OCI-LY7 (cell line): ENCODE measurements at regions not wholly inside any gene's neighbourhood (a gene's known extent, or its start where the extent isn't known, plus 50 kb on each side); places are given as distances from the start of the nearest gene placed in this dataset.

ENCODE experiments used
- BruUV-seq: library from RNA; stranded (reverse); fragments of 400-500 nt; replicated peaks from 2 replicates; lab custom pipeline; 2021; lab: Mats Ljungman, UMichigan
- CTCF ChIA-PET: fragments of 300-600 bp; sonication (Branson Sonifier 250); formaldehyde crosslinking; loops from one replicate; lab custom pipeline; 2022; ENCODE audit warnings: antibody characterized with exemption; ENCODE audit not compliant: unreplicated experiment; lab: Charles Lee
- POLR2A ChIA-PET: fragments of 300-600 bp; sonication (Branson Sonifier 250); formaldehyde crosslinking; loops from one replicate; lab custom pipeline; 2022; ENCODE audit warnings: antibody characterized with exemption; lab: Charles Lee
- DNase-seq: peaks from one replicate; pipeline ENCODE4 v3.0.0-alpha.2; 2015; ENCODE audit warnings: low spot score
- H2AFZ ChIP-seq: fragments of 200-600 bp; sonication (generic), shearing (Covaris generic); 2 replicates; pipeline ENCODE4 v1.6.1; 2014; ENCODE audit warnings: mild to moderate bottlenecking, antibody characterized with exemption, low read length, moderate library complexity
- H3K27ac ChIP-seq: fragments of 200-600 bp; sonication (generic); 2 replicates; pipeline ENCODE4 v1.5.1; 2014; ENCODE audit warnings: mixed run types, low read depth, mild to moderate bottlenecking, moderate library complexity, low read length, inconsistent platforms; ENCODE audit not compliant: poor library complexity, severe bottlenecking
- H3K36me3 ChIP-seq: fragments of 200-600 bp; sonication (generic); 2 replicates; pipeline ENCODE4 v1.6.1; 2014; ENCODE audit warnings: mild to moderate bottlenecking, antibody characterized with exemption, low read length, moderate library complexity, mixed read lengths; ENCODE audit not compliant: insufficient read depth
- H3K4me1 ChIP-seq: fragments of 200-600 bp; sonication (generic); 2 replicates; pipeline ENCODE4 v1.5.1; 2014; ENCODE audit warnings: mild to moderate bottlenecking, low read length; ENCODE audit not compliant: insufficient read depth, poor library complexity, severe bottlenecking
- H3K4me2 ChIP-seq: fragments of 200-600 bp; sonication (generic); 2 replicates; pipeline ENCODE4 v1.6.1; 2014; ENCODE audit warnings: mild to moderate bottlenecking, low read length
- H3K4me3 ChIP-seq: fragments of 200-600 bp; sonication (generic); 2 replicates; pipeline ENCODE4 v1.5.1; 2014; ENCODE audit warnings: mild to moderate bottlenecking, low read depth, low read length; ENCODE audit not compliant: poor library complexity, severe bottlenecking
- H3K79me2 ChIP-seq: fragments of 200-600 bp; sonication (generic); 2 replicates; pipeline ENCODE4 v1.6.1; 2016; ENCODE audit warnings: low read depth, mild to moderate bottlenecking, low read length, moderate library complexity, mixed read lengths; ENCODE audit not compliant: insufficient read depth
- H3K9me2 ChIP-seq: fragments of 200-600 bp; sonication (generic); 2 replicates; pipeline ENCODE4 v1.6.1; 2016; ENCODE audit warnings: mild to moderate bottlenecking, low read length, mixed read lengths; ENCODE audit not compliant: insufficient read depth
- H3K9me3 ChIP-seq: fragments of 200-600 bp; sonication (generic); 2 replicates; pipeline ENCODE4 v1.6.1; 2014; ENCODE audit warnings: mild to moderate bottlenecking, mixed run types, low read length, mixed read lengths
- H4K20me1 ChIP-seq: fragments of 200-600 bp; sonication (generic); 2 replicates; pipeline ENCODE4 v1.6.1; 2014; ENCODE audit warnings: mild to moderate bottlenecking, antibody characterized with exemption, low read length, moderate library complexity, mixed read lengths; ENCODE audit not compliant: insufficient read depth
- CTCF ChIP-seq: fragments of 200-600 bp; sonication (generic); conservative IDR thresholded peaks from 2 replicates; pipeline ENCODE4 v1.5.1; 2014; ENCODE audit warnings: mild to moderate bottlenecking, antibody characterized with exemption, low read length, moderate library complexity, mixed read lengths
- EZH2phosphoT487 ChIP-seq: fragments of 200-600 bp; sonication (generic); IDR thresholded peaks from 2 replicates; pipeline ENCODE4 v1.6.1; 2018; ENCODE audit warnings: low read depth, borderline replicate concordance, mild to moderate bottlenecking, mixed run types, antibody characterized with exemption, low read length, moderate library complexity, mixed read lengths
- intact Hi-C: fragments of 100-400 bp; cut with micrococcal nuclease; formaldehyde crosslinking; loops from one replicate; pipeline ENCODE4 v1.10.0; 2022; ENCODE audit not compliant: unreplicated experiment

GRCh38 chr4:89369581-89369980, 62.0 kb upstream of the GPRIN3 start:
- ChIA-PET POLR2A (interaction anchor here (0.9 kb wide), 1 partner anchor 172 kb away, joined by 3 read pairs; no protein-coding TSS in a partner anchor), CTCF (no interaction called here)
- Histone ChIP-seq H3K36me3 (no peaks in the 10 kb centered on the region), H4K20me1 (no peaks in the 10 kb centered on the region), H3K9me2 (no peaks in the 10 kb centered on the region), H3K4me2 (no peak overlapping the region), H3K9me3 (no peaks in the 10 kb centered on the region), H2AFZ (no peak overlapping the region), H3K27ac (no peak overlapping the region), H3K4me1 (no peaks in the 10 kb centered on the region), H3K79me2 (no peaks in the 10 kb centered on the region), H3K4me3 (no peak overlapping the region)
- TF ChIP-seq CTCF (no peak), EZH2phosphoT487 (no peak)
- no TSS peak for BruUV-seq
- intact Hi-C loops, result no loop called here
- DNase-seq, result no peak

- Histone ChIP-seq H4K20me1 (no peaks in the 10 kb centered on the region), H3K9me3 (no peaks in the 10 kb centered on the region), H3K4me2 (no peak overlapping the region), H3K27ac (no peak overlapping the region), H3K9me2 (no peaks in the 10 kb centered on the region), H3K4me3 (no peak overlapping the region), H2AFZ (no peak overlapping the region), H3K36me3 (no peaks in the 10 kb centered on the region), H3K79me2 (no peaks in the 10 kb centered on the region), H3K4me1 (no peaks in the 10 kb centered on the region)
- CTCF ChIA-PET, result no interaction called here
- BruUV-seq, result no TSS peak
- no peak for TF ChIP-seq CTCF
- no peak for TF ChIP-seq EZH2phosphoT487
- intact Hi-C loops, result no loop called here
- POLR2A ChIA-PET, result no interaction called here
- DNase-seq, result no peak
Observed at GRCh38 chr4:89368861-89369260, 61.3 kb upstream of the GPRIN3 start.

- Histone ChIP-seq H3K27ac (no peak overlapping the region), H3K4me3 (no peak overlapping the region), H3K9me2 (no peaks in the 10 kb centered on the region), H4K20me1 (no peaks in the 10 kb centered on the region), H3K36me3 (no peaks in the 10 kb centered on the region), H3K79me2 (no peaks in the 10 kb centered on the region), H3K4me2 (no peak overlapping the region), H2AFZ (no peak overlapping the region), H3K4me1 (no peaks in the 10 kb centered on the region), H3K9me3 (no peaks in the 10 kb centered on the region)
- POLR2A ChIA-PET, result interaction anchor here (0.6 kb wide), 1 partner anchor 106 kb away, joined by 3 read pairs; no protein-coding TSS in a partner anchor
- TF ChIP-seq CTCF (no peak), EZH2phosphoT487 (no peak)
- CTCF ChIA-PET, result no interaction called here
- no peak for DNase-seq
- intact Hi-C loops, result no loop called here
- no TSS peak for BruUV-seq
Observed at GRCh38 chr4:89365776-89366175, 58.2 kb upstream of the GPRIN3 start.
